NB4 (cell line): ENCODE measurements at regions not wholly inside any gene's neighbourhood (a gene's known extent, or its start where the extent isn't known, plus 50 kb on each side); places are given as distances from the start of the nearest gene placed in this dataset.

ENCODE experiments used
- CTCF ChIP-seq: IDR thresholded peaks from one replicate; pipeline ENCODE4 v1.5.1; 2012; ENCODE audit warnings: low read depth, low read length
- MYC ChIP-seq: IDR thresholded peaks from 2 replicates; pipeline ENCODE4 v1.6.1; 2011; ENCODE audit warnings: low read depth, low read length
- POLR2A ChIP-seq: IDR thresholded peaks from 2 replicates; pipeline ENCODE4 v1.6.1; 2011; ENCODE audit warnings: mild to moderate bottlenecking; ENCODE audit not compliant: insufficient read length; ENCODE audit errors: extremely low read depth

- TF ChIP-seq CTCF (no peak), POLR2A (no peak), MYC (no peak)
Measured at GRCh38 chr4:177923888-177924287, 481.7 kb upstream of the AGA start.
